Upper lobe of left lung (tissue), 4 donors: ENCODE measurements at regions not wholly inside any gene's neighbourhood (a gene's known extent, or its start where the extent isn't known, plus 50 kb on each side); places are given as distances from the start of the nearest gene placed in this dataset.

Experiments
- CTCF ChIP-seq, 6 experiments: fragments of 450-650 bp in 4 of 6; fragments of 200-600 bp in 2 of 6; sonication (generic) in 2 of 6; IDR thresholded peaks; one replicate each; pipeline ENCODE4 v1.5.1; 2016 to 2019; ENCODE audit warnings: antibody characterized with exemption in 6 of 6
- EP300 ChIP-seq, 4 donors: sonication (generic); formaldehyde crosslinking; IDR thresholded peaks; one replicate each; pipeline ENCODE4 v1.5.1; 2017; ENCODE audit warnings: antibody characterized with exemption in 4 of 4, control low read depth in 2 of 4
- POLR2A ChIP-seq, 4 donors: fragments of 450-650 bp; IDR thresholded peaks; one replicate each; pipeline ENCODE4 v1.5.1; 2016 to 2017; ENCODE audit warnings: antibody characterized with exemption in 4 of 4, mild to moderate bottlenecking in 2 of 4
- POLR2AphosphoS5 ChIP-seq, 2 donors: sonication (generic); formaldehyde crosslinking; IDR thresholded peaks; one replicate each; pipeline ENCODE4 v1.5.1; 2017; ENCODE audit warnings: antibody characterized with exemption in 2 of 2

GRCh38 chr10:7070950-7071349 lies 339.9 kb downstream of the SFMBT2 start:
- TF ChIP-seq POLR2A (IDR thresholded peaks at IDR 0.05) (no peak), CTCF (IDR thresholded peaks at IDR 0.05) (no peak), POLR2AphosphoS5 (IDR thresholded peaks at IDR 0.05) (no peak), EP300 (IDR thresholded peaks at IDR 0.05) (no peak)
